IMR-90 (cell line): ENCODE measurements at regions not wholly inside any gene's neighbourhood (a gene's known extent, or its start where the extent isn't known, plus 50 kb on each side); places are given as distances from the start of the nearest gene placed in this dataset.
A peak's percentile ranks its signal among the peaks of the same experiment; 100 is the strongest.

ENCODE experiments used
- CEBPB ChIP-seq: IDR thresholded peaks from 2 replicates; pipeline ENCODE4 v1.6.1; 2012; ENCODE audit warnings: low read depth, low read length, improper control_type of control experiment
- CTCF ChIP-seq: conservative IDR thresholded peaks from 2 replicates; pipeline ENCODE4 v1.5.1; 2012; ENCODE audit warnings: mild to moderate bottlenecking, low read depth, low read length, improper control_type of control experiment
- MXI1 ChIP-seq: IDR thresholded peaks from 2 replicates; pipeline ENCODE4 v1.6.1; 2012; ENCODE audit warnings: low read depth, mild to moderate bottlenecking, low read length, moderate library complexity, borderline replicate concordance
- USF2 ChIP-seq: fragments of 150-350 bp; IDR thresholded peaks from 2 replicates; pipeline ENCODE4 v1.6.1; 2017; ENCODE audit warnings: mild to moderate bottlenecking, antibody characterized with exemption, low read length, low read depth

- TF ChIP-seq USF2 (no peak), CTCF (no peak), MXI1 (no peak), CEBPB (peak; percentile 91)
Measured at GRCh38 chr21:28233536-28234220, 759.0 kb downstream of the LTN1 start.
